NCI-H460 (cell line): ENCODE measurements at regions not wholly inside any gene's neighbourhood (a gene's known extent, or its start where the extent isn't known, plus 50 kb on each side); places are given as distances from the start of the nearest gene placed in this dataset.

Experiments used
- DNase-seq: peaks from one replicate; pipeline ENCODE4 v3.0.0-alpha.2; 2016; ENCODE audit warnings: low read depth; ENCODE audit errors: extremely low read depth

GRCh38 chr7:18235819-18236218, 208.2 kb upstream of the PRPS1L1 start:
- no peak for DNase-seq

- DNase-seq: no peak
Measured at GRCh38 chr7:18239212-18239611, 211.6 kb upstream of the PRPS1L1 start.

- no peak for DNase-seq
Measured at GRCh38 chr7:18241543-18242231, 214.0 kb upstream of the PRPS1L1 start.

GRCh38 chr7:18243731-18244130, 216.1 kb upstream of the PRPS1L1 start:
- DNase-seq: no peak

- no peak for DNase-seq
Measured at GRCh38 chr7:18250133-18250532, 222.5 kb upstream of the PRPS1L1 start.

GRCh38 chr7:18257711-18258110, 230.1 kb upstream of the PRPS1L1 start:
- DNase-seq: no peak

- no peak for DNase-seq
Measured at GRCh38 chr7:18262058-18262457, 233.5 kb upstream of the HDAC9 start.

GRCh38 chr7:18265611-18266281, 229.8 kb upstream of the HDAC9 start:
- DNase-seq: no peak

- DNase-seq: no peak
Measured at GRCh38 chr7:18268571-18268970, 227.0 kb upstream of the HDAC9 start.

GRCh38 chr7:18276380-18276779, 219.2 kb upstream of the HDAC9 start:
- no peak for DNase-seq

- no peak for DNase-seq
Measured at GRCh38 chr7:18278316-18278715, 217.2 kb upstream of the HDAC9 start.

- DNase-seq: no peak
Measured at GRCh38 chr7:18283045-18283444, 212.5 kb upstream of the HDAC9 start.

- no peak for DNase-seq
Measured at GRCh38 chr7:18287482-18287881, 208.1 kb upstream of the HDAC9 start.

GRCh38 chr7:18288322-18289037, 207.1 kb upstream of the HDAC9 start:
- no peak for DNase-seq

GRCh38 chr7:18289788-18290187, 205.8 kb upstream of the HDAC9 start:
- DNase-seq: no peak

- no peak for DNase-seq
Measured at GRCh38 chr7:18290223-18290622, 205.3 kb upstream of the HDAC9 start.

- no peak for DNase-seq
Measured at GRCh38 chr7:18290865-18291264, 204.7 kb upstream of the HDAC9 start.

- DNase-seq: no peak
Measured at GRCh38 chr7:18292584-18292983, 203.0 kb upstream of the HDAC9 start.

- no peak for DNase-seq
Measured at GRCh38 chr7:18293759-18294158, 201.8 kb upstream of the HDAC9 start.

GRCh38 chr7:18294411-18294810, 201.1 kb upstream of the HDAC9 start:
- DNase-seq: no peak

GRCh38 chr7:18295781-18296423, 199.6 kb upstream of the HDAC9 start:
- no peak for DNase-seq
